Gastroesophageal sphincter (tissue), 3 donors: ENCODE measurements at regions not wholly inside any gene's neighbourhood (a gene's known extent, or its start where the extent isn't known, plus 50 kb on each side); places are given as distances from the start of the nearest gene placed in this dataset.

ENCODE experiments used
- CTCF ChIP-seq, 4 experiments: fragments of 200-600 bp in 2 of 4; fragments of 450-650 bp in 2 of 4; sonication (generic) in 1 of 4; IDR thresholded peaks; one replicate each; pipeline ENCODE4 v1.5.1; 2017 to 2019; ENCODE audit warnings: antibody characterized with exemption in 4 of 4, mild to moderate bottlenecking in 2 of 4, moderate library complexity in 2 of 4
- POLR2A ChIP-seq, 2 donors: fragments of 450-650 bp; IDR thresholded peaks; one replicate each; pipeline ENCODE4 v1.6.1; 2017; ENCODE audit warnings: antibody characterized with exemption in 2 of 2, mild to moderate bottlenecking in 2 of 2, moderate library complexity in 1 of 2
- POLR2AphosphoS5 ChIP-seq: sonication (generic); formaldehyde crosslinking; IDR thresholded peaks from one replicate; pipeline ENCODE4 v1.6.1; 2017; ENCODE audit warnings: antibody characterized with exemption

DNA sequence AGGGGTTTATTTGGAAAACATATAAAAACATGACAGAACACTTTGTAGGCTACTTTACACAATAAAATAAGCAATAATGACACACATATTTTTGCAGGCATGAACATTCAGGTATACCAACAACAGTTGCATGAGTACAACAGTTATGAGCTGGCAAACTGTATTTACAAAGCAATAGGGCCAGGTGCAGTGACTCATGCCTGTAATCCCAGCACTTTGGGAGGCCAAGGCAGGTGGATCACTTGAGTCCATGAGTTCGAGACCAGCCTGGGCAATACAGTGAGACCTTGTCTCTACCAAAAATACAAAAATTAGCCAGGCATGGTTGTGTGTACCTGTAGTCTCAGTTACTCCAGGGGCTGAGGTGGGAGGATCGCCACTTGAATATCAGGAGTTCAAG is 101.1 kb downstream of the BMP4 start:
- no peak for TF ChIP-seq POLR2A (IDR thresholded peaks at IDR 0.05)
- no peak for TF ChIP-seq POLR2AphosphoS5
- TF ChIP-seq CTCF (IDR thresholded peaks at IDR 0.05) = no peak
